OCI-LY3 (cell line): ENCODE measurements at regions not wholly inside any gene's neighbourhood (a gene's known extent, or its start where the extent isn't known, plus 50 kb on each side); places are given as distances from the start of the nearest gene placed in this dataset.
"Not testable (repeated sequence)": the region's sequence is repeated elsewhere in the genome, so short reads cannot be mapped to it uniquely, and the experiment has no call there.

Experiments
- H2AFZ ChIP-seq: fragments of 200-600, 300-600 bp; shearing (Covaris generic); 2 replicates; pipeline ENCODE4 v1.6.0; 2014; ENCODE audit warnings: antibody characterized with exemption, low read depth, low read length
- H3K27ac ChIP-seq: fragments of 200-600, 300-600 bp; sonication (generic); 2 replicates; pipeline ENCODE4 v1.5.1; 2014; ENCODE audit warnings: mild to moderate bottlenecking, low read length, moderate library complexity, mixed read lengths
- H3K27me3 ChIP-seq: fragments of 200-600, 300-600 bp; sonication (generic); 2 replicates; pipeline ENCODE4 v1.6.1; 2014; ENCODE audit warnings: low read depth, low read length, mixed read lengths
- H3K36me3 ChIP-seq: fragments of 200-600, 300-600 bp; sonication (generic); replicated peaks from 2 replicates; pipeline ENCODE3; 2014; ENCODE audit warnings: low read depth, low read length, mixed read lengths
- H3K4me1 ChIP-seq: fragments of 300-600, 200-600 bp; sonication (generic); 2 replicates; pipeline ENCODE4 v1.6.1; 2014; ENCODE audit warnings: low read length, mixed read lengths
- H3K4me2 ChIP-seq: fragments of 200-600, 300-600 bp; sonication (generic); 2 replicates; pipeline ENCODE4 v1.6.1; 2014; ENCODE audit warnings: low read length, mixed read lengths
- H3K4me3 ChIP-seq: fragments of 300-600, 200-600 bp; sonication (generic); 2 replicates; pipeline ENCODE4 v1.5.1; 2014; ENCODE audit warnings: antibody characterized with exemption, mild to moderate bottlenecking, low read length, moderate library complexity
- H3K79me2 ChIP-seq: fragments of 300-600, 200-600 bp; shearing (Covaris generic); 2 replicates; pipeline ENCODE4 v1.6.1; 2014; ENCODE audit warnings: mild to moderate bottlenecking, low read length, mixed read lengths
- H3K9ac ChIP-seq: fragments of 300-600, 200-600 bp; shearing (Covaris generic); 2 replicates; pipeline ENCODE4 v1.6.0; 2014; ENCODE audit warnings: mild to moderate bottlenecking, low read length, moderate library complexity
- H3K9me3 ChIP-seq: fragments of 200-600, 300-600 bp; shearing (Covaris generic); 2 replicates; pipeline ENCODE4 v1.6.1; 2014; ENCODE audit warnings: low read length, mixed read lengths; ENCODE audit not compliant: insufficient read depth
- H4K20me1 ChIP-seq: fragments of 200-600, 300-600 bp; sonication (generic); 2 replicates; pipeline ENCODE4 v1.6.1; 2016; ENCODE audit warnings: low read length, mixed read lengths; ENCODE audit not compliant: insufficient read depth
- CTCF ChIP-seq: fragments of 200-600, 300-600 bp; sonication (generic); IDR thresholded peaks from 2 replicates; pipeline ENCODE4 v1.5.1; 2014; ENCODE audit warnings: antibody characterized with exemption, low read length, low read depth
- EZH2phosphoT487 ChIP-seq: fragments of 200-600 bp; shearing (Covaris generic); IDR thresholded peaks from 2 replicates; pipeline ENCODE4 v1.6.1; 2018; ENCODE audit warnings: antibody characterized with exemption, mixed run types, low read depth

- Histone ChIP-seq H3K36me3 (no peaks in the 10 kb centered on the region), H3K27ac (no peak overlapping the region), H3K4me1 (no peaks in the 10 kb centered on the region), H2AFZ (no peak overlapping the region), H3K79me2 (no peaks in the 10 kb centered on the region), H3K4me3 (no peak overlapping the region), H3K9ac (no peak overlapping the region), H4K20me1 (no peaks in the 10 kb centered on the region), H3K4me2 (no peak overlapping the region), H3K9me3 (no peaks in the 10 kb centered on the region), H3K27me3 (no peaks in the 10 kb centered on the region)
- no peak for TF ChIP-seq CTCF
These were observed 233.7 kb downstream of the DLL1 start for GRCh38 chr6:170057034-170057734.

GRCh38 chr6:170056278-170056711 is 234.6 kb downstream of the DLL1 start:
- Histone ChIP-seq H3K4me1 (no peaks in the 10 kb centered on the region), H3K79me2 (no peaks in the 10 kb centered on the region), H3K36me3 (no peaks in the 10 kb centered on the region), H3K9me3 (no peaks in the 10 kb centered on the region), H4K20me1 (no peaks in the 10 kb centered on the region), H2AFZ (no peak overlapping the region), H3K27me3 (no peaks in the 10 kb centered on the region), H3K9ac (no peak overlapping the region), H3K4me2 (no peak overlapping the region), H3K4me3 (no peak overlapping the region), H3K27ac (no peak overlapping the region)
- TF ChIP-seq EZH2phosphoT487 (no peak), CTCF (no peak)

- H3K36me3 ChIP-seq, H3K9me3 ChIP-seq, H3K4me2 ChIP-seq, H3K4me3 ChIP-seq, H3K4me1 ChIP-seq, H3K79me2 ChIP-seq, H2AFZ ChIP-seq, H3K27ac ChIP-seq, H3K9ac ChIP-seq, H3K27me3 ChIP-seq, H4K20me1 ChIP-seq: not testable (repeated sequence)
These were observed 235.1 kb downstream of the DLL1 start for GRCh38 chr6:170055797-170056196.

GRCh38 chr6:170053966-170054661 is 236.8 kb downstream of the DLL1 start:
- Histone ChIP-seq H3K9ac (no peak overlapping the region), H3K9me3 (no peaks in the 10 kb centered on the region), H3K27ac (no peak overlapping the region), H3K79me2 (no peaks in the 10 kb centered on the region), H2AFZ (no peak overlapping the region), H3K4me2 (no peak overlapping the region), H3K27me3 (no peaks in the 10 kb centered on the region), H4K20me1 (no peaks in the 10 kb centered on the region), H3K4me1 (no peaks in the 10 kb centered on the region), H3K4me3 (no peak overlapping the region), H3K36me3 (no peaks in the 10 kb centered on the region)
- no peak for TF ChIP-seq CTCF
